GM21528 (cell line): ENCODE measurements at regions not wholly inside any gene's neighbourhood (a gene's known extent, or its start where the extent isn't known, plus 50 kb on each side); places are given as distances from the start of the nearest gene placed in this dataset.
"Not testable (repeated sequence)": the region's sequence is repeated elsewhere in the genome, so short reads cannot be mapped to it uniquely, and the experiment has no call there.

Source experiments
- ATAC-seq: cut with Tn5 transposase; IDR thresholded peaks from one replicate; pipeline ENCODE4 v1.9.1; 2021; ENCODE audit warnings: mild to moderate bottlenecking, moderate library complexity; ENCODE audit not compliant: unreplicated experiment, low FRiP score

- no peak for ATAC-seq
Measured at GRCh38 chr2:116911540-116911939, 903.0 kb upstream of the DDX18 start.

- ATAC-seq = no peak
Measured at GRCh38 chr2:116915673-116916072, 898.8 kb upstream of the DDX18 start.

- ATAC-seq = no peak
Measured at GRCh38 chr2:116917196-116917595, 897.3 kb upstream of the DDX18 start.

- no peak for ATAC-seq
Measured at GRCh38 chr2:116918574-116918973, 895.9 kb upstream of the DDX18 start.

GRCh38 chr2:116922414-116922813, 892.1 kb upstream of the DDX18 start:
- no peak for ATAC-seq

- no peak for ATAC-seq
Measured at GRCh38 chr2:116924509-116924908, 890.0 kb upstream of the DDX18 start.

GRCh38 chr2:116935097-116935814, 879.2 kb upstream of the DDX18 start:
- ATAC-seq = no peak

DNA sequence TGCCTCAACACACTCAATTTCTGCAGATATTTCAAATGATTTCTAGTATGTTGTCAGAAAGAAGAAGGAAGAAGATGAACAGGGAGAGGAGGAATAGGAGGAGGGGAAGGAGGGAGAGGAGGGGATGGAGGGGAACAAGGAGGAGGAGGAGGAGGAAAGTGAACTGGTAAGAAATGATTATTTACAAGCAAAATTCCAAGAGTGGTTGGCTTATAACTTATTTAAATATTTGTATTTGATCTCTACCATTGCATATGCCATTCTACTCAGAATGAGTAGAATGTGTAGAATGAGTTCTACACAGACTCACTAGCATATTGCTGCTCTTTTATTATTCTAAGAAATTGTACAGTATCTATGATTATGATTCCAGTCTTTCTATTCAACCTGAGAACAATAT, 866.2 kb upstream of the DDX18 start:
- ATAC-seq = no peak

DNA sequence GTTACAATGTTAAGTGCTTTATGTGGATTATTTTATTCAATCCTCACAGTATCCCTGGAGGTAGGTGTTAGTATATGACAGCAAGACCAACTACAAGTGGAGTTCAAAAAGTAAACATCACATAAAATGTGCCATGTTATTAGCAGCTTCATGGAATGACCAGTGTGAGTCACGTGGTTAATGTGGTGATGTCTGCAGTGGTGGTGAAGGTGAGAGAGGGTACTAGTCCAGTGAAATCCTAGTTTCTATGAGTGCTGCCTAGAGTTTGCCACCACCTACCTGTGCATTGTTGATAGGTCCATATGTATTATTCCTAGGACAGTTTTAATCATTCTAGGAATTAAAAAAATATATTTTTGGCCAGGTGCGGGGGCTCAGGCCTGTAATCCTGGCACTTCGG, 865.2 kb upstream of the DDX18 start:
- no peak for ATAC-seq

- no peak for ATAC-seq
Measured at GRCh38 chr2:116952254-116952653, 862.2 kb upstream of the DDX18 start.

DNA sequence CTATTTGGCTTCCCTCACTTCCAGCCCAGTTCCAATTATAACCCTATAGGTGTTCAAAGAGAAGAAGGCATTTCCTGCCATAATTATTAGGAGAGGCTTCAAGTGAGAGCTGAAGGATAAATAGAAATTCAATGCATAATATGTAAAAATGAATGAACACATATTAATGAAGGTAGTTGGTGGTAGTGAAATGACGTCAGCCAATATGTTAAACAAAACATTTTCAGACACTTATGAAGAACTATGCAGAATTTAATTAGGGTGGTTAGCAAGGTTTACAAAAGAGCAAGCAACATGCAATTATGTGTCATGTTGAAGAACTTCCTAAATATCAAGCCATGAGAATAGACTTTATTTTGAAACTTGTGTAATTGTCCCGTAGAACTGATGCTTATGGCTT, 858.8 kb upstream of the DDX18 start:
- ATAC-seq = no peak

- no peak for ATAC-seq
Measured at GRCh38 chr2:116975608-116976007, 838.9 kb upstream of the DDX18 start.

- ATAC-seq = no peak
Measured at GRCh38 chr2:116979916-116980764, 834.4 kb upstream of the DDX18 start.

DNA sequence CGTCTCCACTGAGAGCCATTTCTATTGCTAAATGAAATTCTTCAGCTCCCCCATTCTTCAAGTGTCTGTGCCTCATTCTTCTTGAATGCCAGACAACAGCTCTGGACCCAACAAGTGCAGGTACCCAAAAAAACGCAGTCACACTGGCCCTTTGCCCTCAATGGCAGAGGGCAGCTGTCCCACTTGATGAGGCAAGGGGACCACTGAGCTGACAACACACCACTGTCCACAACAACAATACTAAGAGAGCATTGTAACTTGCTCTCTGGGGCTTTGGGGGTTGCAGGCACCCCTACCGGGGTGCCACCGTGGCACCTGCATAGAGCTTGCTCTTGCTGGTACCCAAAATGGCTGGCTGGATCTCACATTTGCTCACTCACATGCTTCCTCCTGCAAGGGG, 827.0 kb upstream of the DDX18 start:
- ATAC-seq = no peak

DNA sequence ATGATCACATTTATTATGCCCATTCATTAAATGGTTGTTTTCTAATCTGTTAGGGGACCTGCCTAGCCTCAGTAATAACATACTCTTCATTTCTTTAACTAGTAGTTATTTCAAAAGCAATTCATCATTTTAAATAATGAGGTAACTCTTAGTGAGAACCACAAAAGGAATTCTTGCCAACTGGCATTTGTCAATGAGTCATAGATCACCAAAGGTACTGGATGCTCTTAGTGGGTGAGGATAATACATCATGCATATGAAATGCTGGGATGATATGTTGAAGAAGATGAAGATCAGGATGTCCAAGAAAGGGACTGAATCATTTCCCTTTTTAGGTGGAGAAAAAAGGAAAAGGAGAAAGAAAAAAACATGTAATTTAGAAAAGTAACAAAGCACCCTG, 826.2 kb upstream of the DDX18 start:
- no peak for ATAC-seq

DNA sequence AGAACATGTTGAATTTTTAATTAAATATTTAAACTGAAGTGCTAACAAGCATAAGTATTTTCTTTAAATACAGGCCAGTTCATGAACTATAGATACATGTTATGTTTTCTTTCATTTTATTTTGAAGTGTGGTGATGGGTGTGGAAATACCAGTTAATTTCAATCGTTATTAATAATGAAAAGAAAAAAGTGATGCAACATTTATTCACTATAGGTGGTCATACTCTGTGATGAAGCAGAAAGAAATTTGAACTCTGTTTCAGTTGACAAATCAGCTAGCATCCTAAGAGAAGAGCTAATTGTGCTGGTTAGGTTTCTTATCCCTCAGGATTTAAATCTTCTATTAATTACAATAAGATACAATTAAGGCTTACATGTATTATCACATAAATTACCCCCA, 795.1 kb upstream of the DDX18 start:
- ATAC-seq = no peak

DNA sequence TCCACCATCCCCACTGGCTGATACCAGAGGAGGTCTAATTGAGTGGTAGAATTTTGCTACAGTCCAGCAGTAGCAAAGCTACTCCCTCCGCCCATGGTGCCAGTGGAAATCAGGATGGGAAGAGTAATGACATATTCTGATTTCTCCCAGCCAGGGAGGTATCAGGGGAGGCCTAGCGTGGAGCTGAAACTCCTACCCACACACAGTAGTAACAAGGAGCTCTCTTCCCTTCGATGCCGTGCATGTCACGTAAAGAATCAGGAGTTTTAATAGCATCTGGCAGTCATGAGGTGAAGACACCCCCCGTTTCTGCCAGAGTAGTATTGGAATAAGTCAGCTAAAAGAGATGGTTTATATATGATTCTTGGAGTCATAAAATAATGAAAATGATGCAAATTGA, 786.8 kb upstream of the DDX18 start:
- no peak for ATAC-seq

DNA sequence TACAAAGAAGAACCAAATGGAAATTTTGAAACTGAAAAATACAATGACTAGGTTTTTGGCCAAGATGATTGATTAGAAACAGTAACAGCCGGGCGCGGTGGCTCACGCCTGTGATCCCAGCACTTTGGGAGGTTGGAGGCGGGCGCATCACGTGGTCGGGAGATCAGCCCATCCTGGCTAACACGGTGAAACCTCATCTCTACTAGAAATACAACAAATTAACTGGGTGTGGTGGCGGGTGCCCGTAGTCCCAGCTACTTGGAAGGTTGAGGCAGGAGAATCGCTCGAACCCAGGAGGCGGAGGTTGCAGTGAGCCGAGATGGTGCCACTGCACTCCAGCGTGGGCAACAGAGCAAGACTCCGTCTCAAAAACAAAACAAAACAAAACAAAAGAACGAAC, 785.8 kb upstream of the DDX18 start:
- not testable (repeated sequence) for ATAC-seq

DNA sequence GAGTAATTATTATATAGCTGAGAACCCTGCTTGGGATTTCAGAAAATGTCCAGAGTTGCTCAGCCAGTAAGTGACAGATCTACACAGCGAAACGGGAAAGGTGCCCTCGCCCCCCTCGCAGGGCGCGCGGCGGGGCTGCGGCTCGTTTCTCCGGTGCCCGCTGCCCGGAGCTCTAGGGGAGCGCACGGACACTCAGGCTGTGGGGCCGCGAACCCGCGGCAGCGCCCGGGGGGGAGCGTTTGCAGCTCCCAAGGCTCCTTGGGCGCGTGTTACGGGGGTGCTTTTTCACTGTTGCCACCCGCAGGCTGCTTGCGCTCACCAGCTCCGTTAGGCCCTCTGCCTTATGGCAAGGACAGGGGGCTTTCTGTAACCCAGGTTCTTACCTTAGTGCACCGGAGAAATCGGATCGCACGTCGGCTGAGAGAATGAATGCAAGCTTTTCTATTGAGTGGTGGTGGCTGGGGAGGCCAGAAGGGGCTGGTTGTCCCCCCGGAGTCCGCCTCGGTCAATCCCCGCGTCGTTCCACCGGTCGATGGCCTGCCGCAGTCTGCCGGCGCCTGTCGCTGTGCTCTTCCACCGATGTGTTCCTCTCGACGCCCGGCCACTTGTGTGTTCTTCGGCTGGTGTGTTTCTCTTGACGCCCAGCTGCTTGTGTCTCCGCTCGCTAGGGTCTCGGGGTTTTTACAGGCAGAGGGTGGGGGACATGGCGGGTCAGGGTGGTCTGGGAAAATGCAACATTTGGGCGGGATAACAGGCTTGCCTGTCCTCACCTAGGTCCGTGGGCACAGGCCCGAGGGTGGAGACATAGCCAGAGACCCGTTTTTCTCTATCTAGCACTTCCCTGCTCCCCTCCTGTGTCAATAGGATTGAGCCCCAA, 758.8 kb upstream of the DDX18 start:
- ATAC-seq = no peak

GRCh38 chr2:117056376-117056748, 758.1 kb upstream of the DDX18 start:
- no peak for ATAC-seq

DNA sequence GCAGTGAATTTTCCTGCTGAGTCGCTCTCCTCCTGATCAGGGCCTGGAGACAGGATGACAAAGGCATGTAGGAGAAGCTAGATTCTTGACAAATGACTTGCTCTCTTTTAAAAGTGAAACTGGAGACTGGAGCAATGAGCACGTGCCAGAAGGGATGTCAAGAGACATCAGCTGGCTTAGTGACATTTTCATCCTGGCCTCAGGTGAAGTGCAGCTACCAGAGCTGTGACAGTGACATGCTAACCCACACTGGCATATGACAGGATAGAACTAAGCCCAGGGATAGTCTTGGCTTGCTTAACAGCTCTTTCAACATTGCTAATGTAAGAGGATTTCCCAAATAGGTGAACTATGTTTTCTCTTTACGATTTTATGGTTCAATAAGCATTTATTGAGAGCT, 757.5 kb upstream of the DDX18 start:
- ATAC-seq = no peak
